Transverse colon (tissue), 4 donors: ENCODE measurements at regions not wholly inside any gene's neighbourhood (a gene's known extent, or its start where the extent isn't known, plus 50 kb on each side); places are given as distances from the start of the nearest gene placed in this dataset.

Experiments
- CTCF ChIP-seq, 5 experiments: fragments of 200-600 bp in 3 of 5; fragments of 450-650 bp in 2 of 5; sonication (generic) in 3 of 5; IDR thresholded peaks; 1 replicate in 2 of 5; 2 replicates in 3 of 5; pipeline ENCODE4 v1.5.1; 2016 to 2017; ENCODE audit warnings: antibody characterized with exemption in 5 of 5, inconsistent platforms in 3 of 5, mild to moderate bottlenecking in 2 of 5, moderate library complexity in 1 of 5
- POLR2A ChIP-seq: fragments of 450-650 bp; IDR thresholded peaks from one replicate; pipeline ENCODE4 v1.6.1; 2016; ENCODE audit warnings: antibody characterized with exemption, mild to moderate bottlenecking, moderate library complexity
- POLR2AphosphoS5 ChIP-seq, 3 donors: sonication (generic); formaldehyde crosslinking; IDR thresholded peaks; one replicate each; pipeline ENCODE4 v1.6.1; 2016; ENCODE audit warnings: antibody characterized with exemption in 3 of 3

GRCh38 chr1:218817691-218818465 is 355.8 kb upstream of the LYPLAL1 start:
- no peak for TF ChIP-seq POLR2AphosphoS5 (IDR thresholded peaks at IDR 0.05)
- no peak for TF ChIP-seq CTCF (IDR thresholded peaks at IDR 0.05)
- no peak for TF ChIP-seq POLR2A
